GM21390 (cell line): ENCODE measurements at regions not wholly inside any gene's neighbourhood (a gene's known extent, or its start where the extent isn't known, plus 50 kb on each side); places are given as distances from the start of the nearest gene placed in this dataset.

Experiments
- ATAC-seq: cut with Tn5 transposase; IDR thresholded peaks from one replicate; pipeline ENCODE4 v1.9.1; 2021; ENCODE audit not compliant: unreplicated experiment

DNA sequence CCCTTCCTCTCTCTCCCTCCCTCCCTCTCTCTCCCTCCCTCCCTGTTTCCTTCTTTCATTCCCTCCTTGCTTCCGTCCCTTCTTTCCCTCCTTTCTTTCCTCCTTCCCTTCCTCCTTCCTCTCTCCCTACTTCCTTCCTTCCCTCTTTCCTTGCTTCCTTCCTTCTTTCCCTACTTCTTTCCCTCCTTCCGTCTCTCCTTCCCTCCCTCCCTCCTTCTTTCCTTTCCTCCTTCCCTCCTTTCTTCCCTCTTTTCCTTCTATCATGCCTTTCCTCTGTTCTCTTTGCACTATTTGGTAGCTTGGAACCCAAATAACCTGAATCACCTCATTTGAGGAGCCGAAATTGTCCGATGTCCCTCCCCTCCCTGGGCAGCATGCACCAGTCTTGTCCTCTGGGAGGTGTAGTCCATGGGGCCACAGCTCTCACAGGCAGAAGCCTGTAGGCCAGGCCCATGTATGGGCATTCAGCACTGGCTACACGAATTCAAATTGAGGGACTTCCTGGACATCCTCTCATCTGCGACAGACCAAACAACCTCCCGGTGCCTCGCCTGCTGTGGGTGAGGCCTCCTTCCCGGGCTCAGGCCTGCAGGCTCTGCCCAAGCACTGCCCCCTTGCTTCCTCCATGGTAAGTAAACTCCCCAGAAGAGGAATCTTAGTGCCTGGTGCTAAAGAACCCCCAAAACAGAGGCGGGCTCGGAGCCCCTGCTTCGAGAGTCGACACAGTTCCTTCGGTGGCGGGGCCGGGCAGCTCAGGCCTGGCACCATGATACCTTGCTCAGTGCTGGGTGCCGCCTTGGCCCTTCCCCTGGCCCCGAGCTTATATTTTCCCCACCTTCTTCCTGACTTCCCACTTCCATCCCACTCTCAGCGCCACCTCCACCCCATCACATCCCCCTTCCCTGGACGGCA lies 454.1 kb upstream of the CADM1 start:
- ATAC-seq: no peak

DNA sequence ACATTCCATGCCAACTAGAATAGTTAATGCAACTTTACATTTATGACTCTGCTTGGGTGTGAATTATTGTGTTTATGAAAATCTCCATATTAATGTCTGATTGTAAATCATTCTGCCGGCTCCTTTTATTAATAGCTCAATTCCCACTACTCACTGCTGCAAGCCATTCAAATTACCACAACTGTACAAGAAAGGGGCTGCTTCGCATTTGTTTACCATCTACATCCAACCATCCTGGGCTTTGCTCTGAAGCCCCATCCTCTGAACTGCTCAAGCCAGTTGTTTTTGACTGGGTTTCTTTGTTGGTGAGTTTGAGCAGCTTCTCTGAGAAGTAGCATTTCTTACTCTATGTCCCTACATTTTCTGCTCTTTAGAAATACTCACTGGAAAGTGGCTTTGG lies 451.6 kb upstream of the CADM1 start:
- ATAC-seq: no peak

DNA sequence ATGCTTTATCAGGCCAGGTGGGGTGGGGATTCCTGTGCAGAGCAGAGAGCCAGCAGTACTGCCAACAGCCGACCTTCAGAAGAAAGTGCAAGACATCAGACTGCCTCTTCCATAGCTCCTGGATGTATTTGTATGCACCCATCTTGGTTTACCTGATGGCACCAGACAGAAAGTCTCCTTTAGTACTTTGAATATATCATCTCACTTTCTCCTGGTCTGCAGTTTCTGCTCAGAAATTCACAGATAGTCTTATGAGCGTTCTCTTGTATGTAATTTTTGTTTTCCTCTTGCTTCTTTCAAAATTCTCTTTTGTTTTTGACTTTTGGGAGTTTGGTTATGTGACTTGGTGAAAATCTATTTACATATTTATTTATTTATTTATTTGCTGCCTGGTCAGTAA lies 446.4 kb upstream of the CADM1 start:
- ATAC-seq: no peak

DNA sequence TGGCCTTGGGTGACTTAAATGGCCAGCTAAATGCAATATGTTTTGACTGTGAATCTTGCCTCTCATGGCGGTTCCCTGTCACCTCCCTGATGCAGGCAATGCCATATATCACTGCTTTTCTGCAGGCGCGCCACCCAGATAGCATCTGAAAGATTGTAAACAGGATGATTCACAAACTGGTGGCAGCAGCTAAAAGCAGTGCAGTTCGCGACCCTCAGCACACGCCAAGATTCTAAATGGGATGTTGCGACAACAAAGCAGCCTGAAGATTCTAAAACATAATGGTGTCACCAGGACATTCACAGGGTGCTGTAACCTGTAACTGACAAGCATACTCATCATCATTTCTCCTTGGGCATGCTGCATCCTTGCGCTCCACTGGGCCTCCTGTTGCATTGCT lies 440.4 kb upstream of the CADM1 start:
- ATAC-seq: no peak

DNA sequence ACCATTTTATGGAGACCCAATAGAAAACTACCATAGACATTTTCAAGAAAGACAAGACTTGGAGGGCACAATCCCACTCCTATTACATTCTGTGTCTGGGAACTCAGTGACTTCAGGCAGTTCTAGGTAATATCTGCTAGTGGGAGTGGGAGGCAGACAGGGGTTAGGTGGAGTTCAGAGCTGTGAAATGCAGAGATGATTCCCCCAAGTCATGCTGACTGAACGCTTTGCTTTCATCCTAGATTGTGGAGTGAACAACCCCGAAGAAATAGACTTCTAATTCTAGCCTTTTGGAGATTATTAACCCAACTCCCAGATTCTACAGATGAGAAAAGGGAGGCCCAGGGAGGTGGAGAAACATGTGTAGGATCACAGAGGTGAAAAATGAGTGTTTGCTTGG lies 437.8 kb upstream of the CADM1 start:
- no peak for ATAC-seq

DNA sequence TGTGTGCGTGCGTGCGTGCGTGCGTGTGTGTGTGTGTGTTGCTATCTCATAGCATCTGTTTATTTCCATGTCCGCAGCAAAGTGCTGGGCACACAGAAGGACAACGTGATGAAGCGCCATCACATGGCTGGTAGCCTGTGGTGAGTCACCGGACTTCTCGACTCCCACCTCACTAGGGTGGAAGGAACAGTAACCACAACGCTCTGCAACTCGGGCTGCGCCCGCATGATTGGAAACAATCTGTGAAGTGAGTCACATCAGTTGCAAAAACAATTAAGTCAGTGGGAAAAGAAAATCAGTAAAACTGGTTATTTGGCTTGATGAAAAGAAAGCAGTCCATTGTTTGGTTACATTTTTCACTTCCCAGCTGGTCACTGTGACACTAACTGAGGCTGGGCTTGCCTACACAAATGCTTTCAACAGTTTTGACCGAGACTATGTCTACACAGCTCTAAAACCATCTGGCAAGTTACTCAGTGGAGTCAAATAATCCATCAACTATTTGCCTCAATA lies 437.3 kb upstream of the CADM1 start:
- no peak for ATAC-seq

DNA sequence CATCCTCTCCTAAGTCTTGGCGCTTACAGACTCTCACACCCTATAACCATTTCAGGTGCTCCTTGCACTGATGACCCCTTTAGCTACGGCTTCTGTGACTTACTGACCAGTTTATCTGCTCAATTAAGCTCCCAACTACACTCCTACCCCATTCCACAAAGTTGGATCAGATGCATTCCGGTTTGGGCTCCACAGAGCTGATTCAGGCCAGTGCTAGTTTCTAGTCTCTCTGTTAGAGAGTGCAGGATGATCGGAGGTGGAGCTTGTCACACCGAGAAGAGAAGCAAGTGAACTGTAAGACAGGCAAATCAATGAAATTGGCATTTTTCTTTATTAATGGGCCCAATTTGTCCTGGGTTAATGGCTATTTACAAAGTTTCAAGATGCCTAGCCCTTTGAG lies 436.8 kb upstream of the CADM1 start:
- no peak for ATAC-seq

DNA sequence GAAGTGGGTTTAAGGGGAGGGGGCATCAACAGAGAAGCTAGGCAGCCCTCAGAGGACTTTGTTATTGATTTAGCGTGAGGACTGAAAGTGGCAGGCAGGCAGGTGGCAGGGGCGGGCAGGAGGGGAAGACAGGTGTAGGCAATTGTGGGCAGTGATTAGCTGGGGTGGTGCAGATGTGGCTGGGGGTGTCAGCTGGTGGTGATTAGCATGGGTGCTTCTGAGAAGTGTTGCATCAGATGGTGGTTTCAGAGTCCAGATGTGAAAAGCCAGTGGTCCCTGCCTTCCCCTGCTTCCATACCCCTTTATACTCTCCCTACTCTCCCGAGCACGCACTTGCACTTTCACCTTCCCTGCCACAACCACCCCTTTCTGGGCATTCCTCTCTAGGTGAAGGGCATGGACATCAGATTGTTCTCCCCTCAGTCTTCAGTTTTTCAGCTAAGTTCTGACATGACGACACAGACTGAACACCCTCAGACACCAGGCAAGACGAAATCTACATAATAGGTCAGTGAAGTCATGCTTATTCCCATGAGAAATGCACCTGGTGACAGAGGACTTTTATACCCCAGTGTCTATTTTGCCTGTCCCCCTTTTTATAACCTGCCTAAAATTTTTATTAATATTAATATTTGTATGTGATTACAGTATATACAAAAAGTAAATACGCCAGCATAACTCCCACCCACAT lies 435.7 kb upstream of the CADM1 start:
- ATAC-seq: no peak

DNA sequence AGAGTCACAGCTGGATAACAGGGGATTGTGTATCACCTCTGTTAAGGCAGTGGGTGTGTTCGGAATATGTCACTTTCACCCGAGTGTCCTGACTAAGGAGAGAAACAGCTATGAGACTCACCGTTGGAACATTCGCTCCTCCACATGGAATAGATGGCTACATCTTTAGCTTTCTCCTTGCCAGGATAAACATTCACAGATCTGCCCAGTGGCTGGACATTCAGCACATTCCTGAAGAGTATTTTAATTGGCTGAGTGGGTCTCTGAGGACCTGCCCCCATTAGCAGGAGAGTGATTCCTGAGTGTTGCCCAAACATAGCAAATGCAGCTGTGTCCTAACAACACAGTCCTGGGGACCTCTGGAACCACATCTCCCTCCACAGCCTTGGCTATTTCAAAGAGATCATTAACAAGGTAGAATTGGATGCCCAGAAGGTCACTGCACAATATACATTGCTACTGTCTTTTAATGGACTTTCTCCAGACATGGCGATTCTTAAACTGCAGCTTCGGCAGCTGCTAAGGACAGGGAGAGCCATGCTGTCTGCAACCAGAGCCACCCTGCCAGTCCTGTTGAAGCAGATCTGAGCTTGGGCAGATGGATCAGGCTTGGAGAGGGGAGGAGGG lies 435.0 kb upstream of the CADM1 start:
- no peak for ATAC-seq

DNA sequence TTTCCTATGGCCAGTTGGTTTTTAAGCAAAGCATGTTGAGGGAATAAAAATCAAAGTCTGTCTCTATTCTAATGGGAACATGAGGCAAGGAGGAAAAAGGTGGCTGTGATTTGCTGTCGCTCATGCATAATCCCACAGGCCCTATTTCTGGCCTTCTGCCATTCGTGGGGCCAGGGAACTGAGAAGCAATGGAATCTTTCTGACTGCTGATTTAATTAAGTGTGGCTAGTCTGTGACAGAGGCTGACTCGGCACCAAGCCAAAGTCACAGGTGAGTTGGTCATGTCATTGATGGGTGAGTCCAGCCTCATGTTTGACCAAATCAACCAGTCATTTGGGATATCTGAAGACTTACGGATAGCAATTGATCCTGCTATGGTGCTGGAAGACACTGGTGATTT lies 429.3 kb upstream of the CADM1 start:
- ATAC-seq: no peak

DNA sequence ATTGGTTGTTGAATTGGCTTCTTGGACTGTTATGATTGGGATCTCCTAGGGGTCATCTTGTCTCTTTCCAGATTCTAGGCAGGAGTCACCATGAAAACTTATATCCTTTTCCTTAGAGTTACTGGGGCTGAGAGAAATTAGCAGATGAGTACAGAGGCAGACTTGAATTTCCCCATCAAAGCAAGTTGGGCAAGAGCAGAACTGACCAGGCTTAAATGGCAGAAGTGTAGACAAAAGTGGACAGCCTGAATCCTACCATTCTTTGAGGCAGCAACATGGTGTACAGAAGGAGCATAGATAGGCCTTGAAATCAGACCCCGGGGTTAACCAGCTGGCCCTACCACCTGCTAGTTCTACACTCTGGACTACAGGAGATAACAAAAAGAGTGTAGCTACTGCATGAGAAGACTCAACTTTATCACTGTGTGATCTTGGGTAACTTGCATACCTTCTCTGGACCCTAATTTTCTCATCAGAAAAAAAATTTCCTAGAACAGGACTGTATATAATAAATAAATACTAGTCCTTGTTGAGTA lies 427.4 kb upstream of the CADM1 start:
- no peak for ATAC-seq

DNA sequence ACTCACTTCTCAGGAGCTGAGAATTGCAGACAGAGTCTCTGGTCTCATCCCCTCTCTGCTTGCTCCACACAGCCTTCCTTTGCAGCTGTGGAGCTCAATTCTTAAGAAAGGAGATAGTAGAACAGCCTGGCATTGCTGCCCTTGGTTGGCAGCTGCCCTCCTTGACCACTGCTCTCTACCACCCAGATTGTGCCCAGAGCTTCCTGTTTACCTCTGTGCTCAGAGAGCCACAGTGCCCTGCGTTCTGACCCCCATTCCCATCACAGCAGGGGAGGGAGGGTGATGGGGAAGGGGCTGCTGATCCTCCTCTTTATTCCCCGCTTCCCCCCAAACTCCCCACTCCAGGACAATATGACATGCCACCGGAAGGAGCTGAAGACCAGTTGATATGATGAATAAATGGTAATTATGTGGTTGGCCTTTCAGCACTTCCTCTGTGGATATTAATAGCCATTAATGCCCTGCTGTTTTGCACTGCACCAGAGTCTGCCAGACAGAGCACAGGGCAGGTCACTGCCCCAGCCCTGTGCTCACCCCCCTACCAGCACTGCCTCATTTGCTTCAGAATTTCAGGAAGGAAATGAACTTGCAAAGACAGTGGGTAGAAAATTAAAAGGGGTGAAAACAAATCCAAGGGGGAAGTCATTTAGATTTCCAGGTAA lies 426.8 kb upstream of the CADM1 start:
- ATAC-seq: peak; percentile 35

DNA sequence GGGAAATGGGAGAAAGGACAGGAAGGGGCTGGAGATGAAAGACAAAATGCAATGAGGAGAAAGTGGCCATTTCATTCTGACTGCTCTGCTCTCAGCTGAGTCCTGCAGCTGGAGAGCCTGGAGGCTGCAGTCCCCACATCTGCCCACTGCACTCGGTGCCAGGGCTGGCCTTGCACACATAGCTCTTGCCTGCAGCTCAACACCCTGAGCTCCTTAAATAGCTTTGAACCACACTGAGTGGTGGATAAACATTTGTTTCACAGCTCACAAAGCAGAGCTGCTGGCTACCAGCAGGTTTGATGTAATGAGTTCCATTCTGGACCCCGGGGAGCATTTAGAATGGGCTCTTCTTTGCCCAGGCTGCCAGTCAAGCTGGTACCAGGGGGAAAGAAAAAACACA lies 426.1 kb upstream of the CADM1 start:
- ATAC-seq: no peak

DNA sequence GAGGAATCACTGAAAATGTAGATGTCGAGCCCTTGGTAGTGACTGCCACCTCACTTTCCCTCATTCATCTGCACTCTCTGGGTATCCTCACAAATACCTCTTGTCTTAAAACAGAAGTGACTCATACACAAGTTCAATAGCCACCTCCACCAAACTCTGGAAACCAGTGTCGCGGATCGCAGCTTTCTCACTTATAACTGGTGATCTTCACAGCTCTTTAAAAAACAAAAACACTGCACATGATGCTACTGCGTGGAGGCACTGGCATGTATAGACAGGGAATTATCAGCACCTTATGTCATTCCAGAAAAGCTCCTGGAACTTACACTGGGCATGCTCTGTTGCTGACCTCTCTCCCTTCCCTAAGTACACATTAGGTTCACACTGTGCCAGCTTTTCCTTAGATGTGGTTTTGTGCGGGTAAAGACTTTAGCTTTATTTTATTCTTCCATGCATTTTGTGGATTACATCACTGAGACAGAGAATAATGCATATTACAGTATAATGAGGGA lies 425.5 kb upstream of the CADM1 start:
- ATAC-seq: peak; percentile 29

DNA sequence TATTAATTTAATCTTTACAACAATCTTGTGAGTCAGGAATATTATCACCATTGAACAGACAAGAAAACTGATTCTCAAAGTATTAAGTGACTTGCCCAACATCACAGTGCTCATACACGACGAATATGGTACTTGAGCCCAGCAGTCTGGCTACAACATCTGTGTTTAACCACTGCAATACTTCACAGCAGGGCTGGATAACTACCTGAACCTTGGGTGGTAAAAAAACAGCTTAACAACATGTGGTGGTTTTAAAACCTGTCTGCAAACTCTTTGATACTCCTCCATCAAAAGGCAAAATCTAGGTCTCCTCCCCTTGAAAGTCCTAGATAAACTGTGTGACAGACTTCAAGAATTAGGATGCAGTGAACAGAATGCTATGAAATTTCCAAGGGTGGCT lies 424.6 kb upstream of the CADM1 start:
- no peak for ATAC-seq

DNA sequence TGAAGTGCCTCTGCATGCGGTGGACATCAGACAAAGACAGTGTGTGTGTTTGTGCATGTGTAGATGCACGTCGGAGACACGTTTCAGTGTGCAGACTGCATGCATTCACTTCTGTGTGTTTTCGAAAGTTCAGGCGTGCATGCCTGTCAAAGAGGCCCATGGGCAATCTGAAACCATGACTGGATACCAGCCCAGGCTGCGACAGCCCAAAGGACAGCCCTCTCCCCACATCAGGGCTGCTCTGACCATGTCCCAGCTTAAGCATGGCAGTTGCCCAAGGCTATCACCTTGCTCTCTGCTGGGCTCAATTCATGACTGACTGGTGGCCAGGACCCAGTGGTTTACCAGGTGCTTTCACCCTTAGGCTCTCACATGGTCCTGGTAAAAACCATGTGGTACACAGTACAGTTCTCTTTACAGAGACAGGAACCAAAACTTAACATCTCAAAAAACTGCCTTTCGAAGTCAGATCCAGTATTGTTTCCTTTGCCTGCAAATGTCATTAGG lies 423.7 kb upstream of the CADM1 start:
- ATAC-seq: peak; percentile 39

DNA sequence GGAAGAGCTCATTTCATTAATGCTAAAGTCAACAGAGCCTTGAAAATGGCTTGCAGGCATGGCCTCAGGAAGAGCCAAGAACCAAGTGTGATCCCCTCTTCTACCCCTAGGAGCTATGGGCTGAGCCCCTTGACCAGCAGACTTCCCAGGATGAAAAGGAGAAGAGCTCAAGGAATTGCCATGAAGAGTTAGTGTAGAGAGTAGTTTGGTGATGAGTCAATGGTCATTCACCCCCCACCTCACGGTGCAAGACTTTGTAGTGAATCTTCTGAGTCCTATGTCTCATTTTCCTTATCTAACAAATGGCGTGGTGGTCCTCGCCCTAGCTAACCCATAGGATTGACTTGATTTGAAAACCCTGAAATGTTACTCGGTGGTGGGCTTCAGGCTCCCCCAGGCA lies 422.4 kb upstream of the CADM1 start:
- ATAC-seq: no peak

DNA sequence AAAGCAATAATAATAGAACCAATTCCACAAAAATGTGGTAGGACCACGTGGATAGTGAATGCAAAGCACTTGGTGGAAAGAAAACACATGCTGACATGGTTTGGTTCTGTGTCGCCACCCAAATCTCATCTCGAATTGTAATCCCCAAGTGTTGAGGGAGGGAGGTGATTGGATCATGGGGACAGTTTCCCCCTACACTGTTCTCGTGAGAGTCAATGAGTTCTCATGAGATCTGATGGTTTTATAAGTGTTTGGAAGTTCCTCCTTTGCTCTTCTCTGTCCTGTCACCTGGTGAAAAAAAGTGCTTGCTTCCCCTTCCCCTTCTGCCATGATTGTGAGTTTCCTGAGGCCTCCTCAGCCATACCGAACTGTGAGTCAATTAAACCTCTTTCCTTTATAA lies 421.9 kb upstream of the CADM1 start:
- ATAC-seq: no peak

DNA sequence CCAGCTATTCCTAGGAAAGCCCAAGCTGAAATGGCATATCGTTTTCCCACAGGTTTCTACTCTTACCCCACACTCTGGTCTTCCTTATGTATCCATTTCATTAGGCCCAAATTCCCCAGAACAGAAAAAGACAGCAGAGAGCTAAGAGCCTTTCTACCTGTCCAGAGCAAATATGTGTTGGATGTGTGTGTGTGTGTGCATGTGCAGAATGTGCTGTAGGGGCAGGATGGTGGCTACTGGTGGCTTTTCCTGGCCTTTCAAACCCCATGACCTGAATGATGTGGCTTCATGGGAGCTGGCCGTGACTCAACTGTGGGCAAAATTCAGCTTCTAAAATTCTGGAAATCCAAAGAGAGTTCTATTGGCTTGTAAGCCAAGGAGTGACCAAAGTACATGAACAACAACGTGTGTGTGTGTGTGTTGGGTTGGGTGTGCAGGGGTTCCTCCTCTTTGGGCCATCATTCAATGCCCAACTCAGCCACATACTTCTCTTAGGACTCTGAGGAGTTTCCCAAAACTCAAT lies 421.4 kb upstream of the CADM1 start:
- ATAC-seq: no peak
